NCI-H1417 (cell line): ENCODE measurements at regions not wholly inside any gene's neighbourhood (a gene's known extent, or its start where the extent isn't known, plus 50 kb on each side); places are given as distances from the start of the nearest gene placed in this dataset.
"Not testable (repeated sequence)": the region's sequence is repeated elsewhere in the genome, so short reads cannot be mapped to it uniquely, and the experiment has no call there.

ENCODE experiments used
- DNase-seq, 3 experiments: peaks; one replicate each; lab custom pipeline; 2025; lab: John Stamatoyannopoulos, UW

GRCh38 chr3:182399978-182400737 lies 393.1 kb upstream of the ATP11B start:
- no peak for DNase-seq

- DNase-seq, result no peak
Observed at GRCh38 chr3:182400838-182401237, 392.5 kb upstream of the ATP11B start.

GRCh38 chr3:182404031-182404430 lies 389.3 kb upstream of the ATP11B start:
- peak in 1 of 3 experiments; percentile 47 for DNase-seq

- no peak for DNase-seq
Observed at GRCh38 chr3:182405759-182406158, 387.5 kb upstream of the ATP11B start.

GRCh38 chr3:182406786-182407185 lies 386.5 kb upstream of the ATP11B start:
- no peak for DNase-seq

- DNase-seq, result no peak
Observed at GRCh38 chr3:182410051-182410450, 383.3 kb upstream of the ATP11B start.

GRCh38 chr3:182412066-182412465 lies 381.2 kb upstream of the ATP11B start:
- DNase-seq, result no peak

- no peak for DNase-seq
Observed at GRCh38 chr3:182413061-182413460, 380.2 kb upstream of the ATP11B start.

- no peak for DNase-seq
Observed at GRCh38 chr3:182413682-182414081, 379.6 kb upstream of the ATP11B start.

- DNase-seq, result peak in 2 of 3 experiments; percentile 37 to 68
Observed at GRCh38 chr3:182414586-182414985, 378.7 kb upstream of the ATP11B start.

- no peak for DNase-seq
Observed at GRCh38 chr3:182420741-182421140, 372.6 kb upstream of the ATP11B start.

- DNase-seq, result no peak
Observed at GRCh38 chr3:182424006-182424405, 369.3 kb upstream of the ATP11B start.

- peak in 1 of 3 experiments; percentile 30 for DNase-seq
Observed at GRCh38 chr3:182425926-182426718, 367.2 kb upstream of the ATP11B start.

- DNase-seq, result not testable (repeated sequence)
Observed at GRCh38 chr3:182431972-182432371, 361.3 kb upstream of the ATP11B start.

GRCh38 chr3:182435860-182436259 lies 357.4 kb upstream of the ATP11B start:
- peak in 2 of 3 experiments; percentile 49 to 72 for DNase-seq

- DNase-seq, result peak; percentile 81 to 99 (median 81)
Observed at GRCh38 chr3:182436547-182436946, 356.8 kb upstream of the ATP11B start.

GRCh38 chr3:182438398-182438797 lies 354.9 kb upstream of the ATP11B start:
- peak in 2 of 3 experiments; percentile 46 to 84 for DNase-seq

GRCh38 chr3:182440101-182440500 lies 353.2 kb upstream of the ATP11B start:
- no peak for DNase-seq

GRCh38 chr3:182445576-182445975 lies 347.7 kb upstream of the ATP11B start:
- no peak for DNase-seq

- no peak for DNase-seq
Observed at GRCh38 chr3:182450942-182451787, 342.1 kb upstream of the ATP11B start.

- DNase-seq, result no peak
Observed at GRCh38 chr3:182451871-182452270, 341.4 kb upstream of the ATP11B start.

- no peak for DNase-seq
Observed at GRCh38 chr3:182455011-182455410, 338.3 kb upstream of the ATP11B start.
